Thyroid gland (tissue), 4 donors: ENCODE measurements at regions not wholly inside any gene's neighbourhood (a gene's known extent, or its start where the extent isn't known, plus 50 kb on each side); places are given as distances from the start of the nearest gene placed in this dataset.

Experiments used
- DNase-seq, 2 donors: peaks; one replicate each; pipeline ENCODE4 v3.0.0-alpha.2; 2019
- H3K27ac ChIP-seq, 3 donors: fragments of 200-600 bp; sonication (generic); 1 replicate in 2 of 3; 2 replicates in 1 of 3; pipeline ENCODE4 v1.5.1; 2016 to 2019; ENCODE audit warnings: mild to moderate bottlenecking in 1 of 3, moderate library complexity in 1 of 3
- H3K27me3 ChIP-seq: fragments of 200-600 bp; sonication (generic); one replicate; pipeline ENCODE4 v1.5.1; 2019
- H3K36me3 ChIP-seq, 2 donors: fragments of 200-600 bp; sonication (generic); one replicate each; pipeline ENCODE4 v1.5.1; 2016 to 2019
- H3K4me1 ChIP-seq, 2 donors: fragments of 200-600 bp; sonication (generic); one replicate each; pipeline ENCODE4 v1.5.1; 2017 to 2019
- H3K4me3 ChIP-seq, 3 donors: fragments of 200-600 bp; sonication (generic); replicated peaks in 1 of 3; 1 replicate in 2 of 3; 2 replicates in 1 of 3; pipeline ENCODE4 v1.5.1; 2016; ENCODE audit warnings: mild to moderate bottlenecking in 1 of 3
- H3K9me3 ChIP-seq: fragments of 200-600 bp; sonication (generic); one replicate; pipeline ENCODE4 v1.5.1; 2017
- POLR2A ChIP-seq, 2 donors: fragments of 450-650 bp; IDR thresholded peaks; one replicate each; pipeline ENCODE4 v1.6.1; 2017; ENCODE audit warnings: antibody characterized with exemption in 2 of 2, mild to moderate bottlenecking in 2 of 2, moderate library complexity in 1 of 2
- whole genome bisulfite sequencing, 2 donors: methylation state at CpG; one replicate each; pipeline ENCODE4 v1.1.5; 2017; 5-methylcytosine and 5-hydroxymethylcytosine counted together
- intact Hi-C: fragments of 100-400 bp; cut with DNase I; formaldehyde crosslinking; loops from one replicate; pipeline ENCODE4 v1.15.1; 2023
- TF ChIP-seq, protein P1 (sequence below), 6 experiments: fragments of 200-600 bp in 3 of 6; fragments of 450-650 bp in 3 of 6; sonication (generic) in 3 of 6; IDR thresholded peaks; one replicate each; pipeline ENCODE4 v1.5.1; 2016 to 2019; ENCODE audit warnings: antibody characterized with exemption in 6 of 6, mild to moderate bottlenecking in 2 of 6, inconsistent platforms in 1 of 6, moderate library complexity in 1 of 6

DNA sequence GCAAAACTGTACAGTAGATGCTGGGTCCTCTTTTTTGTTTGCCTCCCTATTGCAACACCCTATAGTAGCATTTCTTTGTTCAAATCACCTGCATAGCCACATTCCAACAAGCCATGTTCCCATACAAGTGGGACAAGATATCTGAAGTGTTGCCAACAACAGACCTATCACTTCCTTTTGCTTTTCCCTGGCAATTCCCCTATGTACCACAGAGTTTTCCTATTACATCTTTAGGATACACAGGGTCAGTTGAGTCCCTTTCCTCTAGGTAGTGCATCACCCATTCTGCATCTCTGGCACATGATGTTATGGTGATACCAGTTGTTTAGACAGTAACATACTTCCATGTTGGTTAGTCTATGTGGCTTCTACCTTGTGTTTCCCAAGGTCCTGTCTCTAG lies 125.1 kb upstream of the FBXL7 start:
- Histone ChIP-seq H3K4me3 (no peak overlapping the region), H3K36me3 (no peaks in the 10 kb centered on the region), H3K9me3 (no peaks in the 10 kb centered on the region), H3K4me1 (no peaks in the 10 kb centered on the region), H3K27me3 (no peaks in the 10 kb centered on the region), H3K27ac (no peak overlapping the region)
- intact Hi-C loops: no loop called here
- no peak for DNase-seq
- TF ChIP-seq POLR2A (IDR thresholded peaks at IDR 0.05): no peak

GRCh38 chr5:15373151-15373550 lies 126.8 kb upstream of the FBXL7 start:
- TF ChIP-seq POLR2A (IDR thresholded peaks at IDR 0.05): no peak
- TF ChIP-seq, protein P1, sequence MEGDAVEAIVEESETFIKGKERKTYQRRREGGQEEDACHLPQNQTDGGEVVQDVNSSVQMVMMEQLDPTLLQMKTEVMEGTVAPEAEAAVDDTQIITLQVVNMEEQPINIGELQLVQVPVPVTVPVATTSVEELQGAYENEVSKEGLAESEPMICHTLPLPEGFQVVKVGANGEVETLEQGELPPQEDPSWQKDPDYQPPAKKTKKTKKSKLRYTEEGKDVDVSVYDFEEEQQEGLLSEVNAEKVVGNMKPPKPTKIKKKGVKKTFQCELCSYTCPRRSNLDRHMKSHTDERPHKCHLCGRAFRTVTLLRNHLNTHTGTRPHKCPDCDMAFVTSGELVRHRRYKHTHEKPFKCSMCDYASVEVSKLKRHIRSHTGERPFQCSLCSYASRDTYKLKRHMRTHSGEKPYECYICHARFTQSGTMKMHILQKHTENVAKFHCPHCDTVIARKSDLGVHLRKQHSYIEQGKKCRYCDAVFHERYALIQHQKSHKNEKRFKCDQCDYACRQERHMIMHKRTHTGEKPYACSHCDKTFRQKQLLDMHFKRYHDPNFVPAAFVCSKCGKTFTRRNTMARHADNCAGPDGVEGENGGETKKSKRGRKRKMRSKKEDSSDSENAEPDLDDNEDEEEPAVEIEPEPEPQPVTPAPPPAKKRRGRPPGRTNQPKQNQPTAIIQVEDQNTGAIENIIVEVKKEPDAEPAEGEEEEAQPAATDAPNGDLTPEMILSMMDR (IDR thresholded peaks at IDR 0.05): no peak
- H3K27me3 ChIP-seq: no peaks in the 10 kb centered on the region
- intact Hi-C loops: no loop called here

DNA sequence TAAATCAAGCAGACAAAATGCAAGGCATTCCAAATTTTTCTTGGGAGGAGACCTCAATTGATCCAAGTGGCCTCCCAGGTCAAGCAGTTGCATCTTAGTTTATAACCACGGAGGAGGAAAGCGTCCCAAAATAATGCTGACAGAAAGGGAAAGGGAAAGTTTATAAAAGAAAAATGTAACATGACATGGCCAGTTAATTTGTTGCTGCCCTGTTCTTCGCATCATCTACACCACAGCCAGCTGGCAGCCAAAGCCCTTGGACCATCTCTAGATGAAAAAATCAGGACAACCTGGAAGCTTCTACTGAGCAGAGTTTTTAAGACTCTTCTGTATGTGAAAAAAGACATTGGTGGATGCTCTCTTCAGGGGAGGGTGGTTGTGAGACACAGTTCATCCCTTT lies 128.8 kb upstream of the FBXL7 start:
- H3K27me3 ChIP-seq: no peaks in the 10 kb centered on the region
- H3K4me3 ChIP-seq: no peak overlapping the region
- 76 to 93% methylated on average over 3 of the region's 3 CpGs for WGBS, 2 donors
- DNase-seq: no peak
- H3K27ac ChIP-seq: no peak overlapping the region
- intact Hi-C loops: no loop called here
- TF ChIP-seq POLR2A (IDR thresholded peaks at IDR 0.05): no peak
- TF ChIP-seq, protein P1 (IDR thresholded peaks at IDR 0.05): no peak
- H3K36me3 ChIP-seq: no peaks in the 10 kb centered on the region
- peaks cover 0 to 10% of the 10 kb centered on the region in 2 donors for H3K4me1 ChIP-seq
- no peaks in the 10 kb centered on the region for H3K9me3 ChIP-seq

More at GRCh38 chr5:15373151-15373550, 126.8 kb upstream of the FBXL7 start:
- Histone ChIP-seq H3K36me3 (no peaks in the 10 kb centered on the region), H3K27ac (no peak overlapping the region), H3K4me3 (no peak overlapping the region), H3K9me3 (no peaks in the 10 kb centered on the region), H3K4me1 (peaks cover 0 to 4% of the 10 kb centered on the region in 2 donors)
- DNase-seq: no peak

- intact Hi-C loops: no loop called here
- Histone ChIP-seq H3K9me3 (no peaks in the 10 kb centered on the region), H3K4me3 (no peak overlapping the region), H3K27me3 (no peaks in the 10 kb centered on the region), H3K4me1 (peaks cover 0 to 10% of the 10 kb centered on the region in 2 donors), H3K27ac (no peak overlapping the region), H3K36me3 (no peaks in the 10 kb centered on the region)
- 80 to 100% methylated on average over 1 to 2 of the region's 2 CpGs for WGBS, 2 donors
- no peak for DNase-seq
- TF ChIP-seq, protein P1 (IDR thresholded peaks at IDR 0.05): no peak
- no peak for TF ChIP-seq POLR2A (IDR thresholded peaks at IDR 0.05)
Measured at GRCh38 chr5:15368835-15369234, 131.1 kb upstream of the FBXL7 start.

GRCh38 chr5:15367489-15367888 lies 132.5 kb upstream of the FBXL7 start:
- H3K9me3 ChIP-seq: no peaks in the 10 kb centered on the region
- no peaks in the 10 kb centered on the region for H3K36me3 ChIP-seq
- H3K27me3 ChIP-seq: no peaks in the 10 kb centered on the region
- no peak for DNase-seq
- intact Hi-C loops: no loop called here
- H3K4me3 ChIP-seq: no peak overlapping the region
- WGBS, 2 donors: 93% methylated on average over 3 of the region's 3 CpGs
- H3K27ac ChIP-seq: no peak overlapping the region
- TF ChIP-seq POLR2A (IDR thresholded peaks at IDR 0.05): no peak
- TF ChIP-seq, protein P1 (IDR thresholded peaks at IDR 0.05): no peak
- H3K4me1 ChIP-seq: peaks cover 0 to 10% of the 10 kb centered on the region in 2 donors
